Aorta (tissue), 5 donors: ENCODE measurements at regions not wholly inside any gene's neighbourhood (a gene's known extent, or its start where the extent isn't known, plus 50 kb on each side); places are given as distances from the start of the nearest gene placed in this dataset.

ENCODE experiments used
- ATAC-seq: fragments of 200-7000 bp; cut with Tn5 transposase; one replicate; pipeline ENCODE4 v1.9.1; 2022; ENCODE audit warnings: moderate library complexity; ENCODE audit not compliant: low FRiP score
- DNase-seq, 2 donors: peaks; one replicate each; pipeline ENCODE4 v3.0.0-alpha.2; 2020
- H3K27ac ChIP-seq, 2 donors: one replicate each; pipeline ENCODE4 v1.5.1; 2013; ENCODE audit warnings: low read length in 2 of 2, mild to moderate bottlenecking in 2 of 2, moderate library complexity in 2 of 2, control low read depth in 1 of 2, inconsistent platforms in 1 of 2, low read depth in 1 of 2
- H3K27me3 ChIP-seq, 2 donors: one replicate each; pipeline ENCODE4 v1.6.1; 2013; ENCODE audit warnings: control low read depth in 1 of 2, low read length in 1 of 2, mild to moderate bottlenecking in 1 of 2, moderate library complexity in 1 of 2; ENCODE audit not compliant: insufficient read depth in 2 of 2, control insufficient read depth in 1 of 2
- H3K36me3 ChIP-seq, 2 donors: one replicate each; pipeline ENCODE4 v1.6.1; 2013; ENCODE audit warnings: control low read depth in 1 of 2, low read length in 1 of 2, mild to moderate bottlenecking in 1 of 2; ENCODE audit not compliant: insufficient read depth in 2 of 2, control insufficient read depth in 1 of 2
- H3K4me1 ChIP-seq, 2 donors: one replicate each; pipeline ENCODE4 v1.6.1; 2013; ENCODE audit warnings: low read length in 2 of 2, control low read depth in 1 of 2, mild to moderate bottlenecking in 1 of 2, moderate library complexity in 1 of 2; ENCODE audit not compliant: insufficient read depth in 2 of 2, control insufficient read depth in 1 of 2
- H3K4me3 ChIP-seq, 2 donors: one replicate each; pipeline ENCODE4 v1.5.1; 2013; ENCODE audit warnings: low read length in 2 of 2, control low read depth in 1 of 2, mild to moderate bottlenecking in 1 of 2
- H3K9me3 ChIP-seq: one replicate; pipeline ENCODE4 v1.6.1; 2013; ENCODE audit warnings: mild to moderate bottlenecking, low read length; ENCODE audit not compliant: control insufficient read depth
- WGBS, 2 donors: extraction: QIAGEN DNeasy Blood & Tissue Kit; methylation state at CpG; one replicate each; pipeline ENCODE4 v1.1.7; 2013; 5-methylcytosine and 5-hydroxymethylcytosine counted together
- intact Hi-C, 2 donors: fragments of 100-400 bp; cut with DNase I; formaldehyde crosslinking; loops; one replicate each; pipeline versions ENCODE4 v1.14.2 to v1.15.0; 2022
- donor health status: healthy with polysubstance abuse.
- donor health status: Bipolar disorder and iron deficiency.
- donor health status: DM: no; HTN: no; CAD: no.
- donor health status: DM: no; HTN: no; CAD: no.
- donor health status: DM: yes; HTN: yes; CAD: no.

DNA sequence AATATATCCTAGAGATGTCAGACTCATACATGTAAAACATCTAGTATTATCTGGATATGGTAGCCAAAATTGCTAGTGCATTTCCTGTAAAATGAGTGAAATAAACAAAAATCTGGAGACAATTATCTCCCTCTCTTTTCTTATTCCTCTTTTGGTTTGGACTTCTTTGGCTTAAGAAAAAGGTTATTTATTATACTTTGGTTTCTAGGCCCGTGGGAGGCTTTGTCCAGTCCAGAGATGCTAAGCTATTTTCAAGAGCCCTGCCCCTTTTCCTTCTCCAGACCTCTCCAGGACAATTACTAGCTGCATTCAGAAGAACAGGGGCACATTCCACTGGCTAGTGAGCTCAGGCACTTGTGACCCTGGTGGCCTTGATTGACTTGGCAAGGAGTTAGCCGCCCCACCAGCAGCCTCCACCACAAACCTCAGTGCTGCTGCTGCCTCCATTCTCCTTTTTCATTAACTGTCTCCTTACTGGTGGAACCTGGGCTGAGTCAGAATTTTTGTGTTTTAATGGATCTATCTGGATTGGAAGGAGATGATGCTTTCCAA is 747.3 kb upstream of the TENM4 start:
- ATAC-seq (no peak), DNase-seq (no peak)
- Histone ChIP-seq H3K27ac (no peak overlapping the region), H3K4me3 (no peak overlapping the region), H3K9me3 (no peaks in the 10 kb centered on the region), H3K27me3 (no peaks in the 10 kb centered on the region), H3K4me1 (no peaks in the 10 kb centered on the region), H3K36me3 (no peaks in the 10 kb centered on the region)
- WGBS, 2 donors, result 65 to 68% methylated on average over 2 of the region's 2 CpGs
- intact Hi-C loops, result no loop called here

DNA sequence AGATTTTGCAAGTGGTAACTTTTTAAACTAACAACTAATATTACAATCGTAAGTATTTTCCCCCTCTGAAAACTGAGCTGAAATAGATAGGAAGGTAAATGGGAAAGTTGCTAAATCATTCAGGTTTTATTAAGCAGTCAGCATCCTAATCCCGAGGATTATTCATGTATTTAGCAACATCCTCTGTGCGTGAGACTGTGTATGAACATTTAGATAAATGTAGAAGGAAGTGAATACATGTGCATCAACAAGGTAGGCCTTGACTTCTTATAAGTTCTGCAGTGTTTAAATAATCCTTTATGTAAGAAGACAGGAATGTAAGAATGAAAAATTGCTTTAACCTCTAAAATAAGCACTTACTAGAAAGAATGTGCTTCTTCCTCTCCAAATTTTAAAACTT is 745.9 kb upstream of the TENM4 start:
- intact Hi-C loops, result no loop called here

DNA sequence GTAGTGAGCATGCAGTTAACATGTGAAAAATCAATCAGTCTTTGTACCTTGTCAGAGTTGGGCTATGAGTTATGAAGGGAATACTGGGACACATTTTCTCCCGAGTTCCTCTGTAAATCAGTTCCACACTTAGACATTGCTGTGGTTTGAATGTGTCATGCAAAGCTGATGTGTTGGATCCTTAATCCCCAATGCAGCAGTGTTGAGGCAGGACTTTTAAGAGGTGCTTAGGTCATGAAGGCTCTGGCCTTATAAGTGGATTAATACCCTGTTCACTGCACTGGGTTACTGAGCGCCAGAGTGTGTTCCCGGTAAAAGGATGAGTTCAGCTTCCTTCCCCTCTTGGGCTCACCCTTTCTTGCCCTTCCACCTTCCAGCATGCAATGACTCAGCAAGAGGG is 742.1 kb upstream of the TENM4 start:
- no peak overlapping the region for H3K4me3 ChIP-seq
- H3K9me3 ChIP-seq, result no peaks in the 10 kb centered on the region
- DNase-seq (no peak), ATAC-seq (no peak)
- no peaks in the 10 kb centered on the region for H3K27me3 ChIP-seq
- 57 to 74% methylated on average over 3 of the region's 3 CpGs for WGBS, 2 donors
- intact Hi-C loops, result no loop called here
- no peak overlapping the region for H3K27ac ChIP-seq
- H3K36me3 ChIP-seq, result no peaks in the 10 kb centered on the region
- H3K4me1 ChIP-seq, result no peaks in the 10 kb centered on the region

More for the DNA sequence above, 745.9 kb upstream of the TENM4 start:
- no peak overlapping the region for H3K4me3 ChIP-seq
- WGBS, 2 donors, result 35 to 38% methylated on average over 3 of the region's 3 CpGs
- ATAC-seq (no peak), DNase-seq (no peak)
- H3K27ac ChIP-seq, result no peak overlapping the region
- no peaks in the 10 kb centered on the region for H3K4me1 ChIP-seq
- no peaks in the 10 kb centered on the region for H3K9me3 ChIP-seq
- no peaks in the 10 kb centered on the region for H3K27me3 ChIP-seq
- no peaks in the 10 kb centered on the region for H3K36me3 ChIP-seq

- ATAC-seq (no peak), DNase-seq (no peak)
- Histone ChIP-seq H3K27me3 (no peaks in the 10 kb centered on the region), H3K36me3 (no peaks in the 10 kb centered on the region), H3K4me1 (no peaks in the 10 kb centered on the region), H3K4me3 (no peak overlapping the region), H3K9me3 (peaks cover 1% of the 10 kb centered on the region), H3K27ac (no peak overlapping the region)
- intact Hi-C loops, result no loop called here
- 72 to 80% methylated on average over 3 of the region's 3 CpGs for WGBS, 2 donors
These were observed 732.7 kb upstream of the TENM4 start for GRCh38 chr11:80173371-80174136.

DNA sequence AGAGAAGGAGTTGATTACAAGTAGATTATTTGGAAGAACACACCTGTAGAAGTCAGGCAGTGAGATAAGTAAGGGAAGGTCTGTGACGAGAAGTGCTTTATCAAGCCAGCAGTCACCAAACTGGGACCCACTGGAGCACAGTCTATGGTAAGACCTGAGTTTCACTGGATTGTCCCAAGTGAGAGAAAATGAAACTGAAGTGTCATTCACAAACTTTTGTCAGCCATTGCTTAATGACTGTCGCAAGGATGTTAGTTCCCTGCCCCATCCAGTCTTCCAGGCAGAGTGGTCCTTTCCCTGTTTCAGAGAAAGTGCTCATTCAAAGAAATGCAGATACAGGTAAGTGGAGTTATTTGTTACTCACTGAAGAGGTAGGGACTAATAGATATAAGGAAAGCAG is 728.0 kb upstream of the TENM4 start:
- Histone ChIP-seq H3K9me3 (peaks cover 1% of the 10 kb centered on the region), H3K36me3 (no peaks in the 10 kb centered on the region), H3K27me3 (no peaks in the 10 kb centered on the region), H3K4me1 (no peaks in the 10 kb centered on the region), H3K27ac (no peak overlapping the region), H3K4me3 (no peak overlapping the region)
- intact Hi-C loops, result no loop called here
- DNase-seq (no peak), ATAC-seq (no peak)
- 93 to 98% methylated on average over 2 of the region's 2 CpGs for WGBS, 2 donors

DNA sequence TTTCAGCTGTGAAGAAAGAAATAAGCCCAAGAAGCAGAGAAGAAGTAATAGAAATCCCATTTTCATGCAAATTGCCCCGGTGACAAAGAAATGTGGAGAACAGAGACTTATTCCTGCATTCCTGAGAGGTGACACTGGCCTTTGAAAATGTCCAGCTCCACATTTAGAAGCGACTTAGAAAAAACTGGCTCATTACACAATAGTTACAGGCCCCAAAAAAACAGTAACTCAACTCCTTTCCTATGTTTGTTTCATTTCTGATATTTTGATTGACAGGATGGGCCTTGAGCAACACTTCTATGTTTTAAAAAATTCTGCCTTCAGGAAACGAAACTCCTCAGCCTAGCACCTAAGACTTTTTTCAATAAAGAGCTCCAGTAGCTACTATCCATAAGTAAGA is 726.9 kb upstream of the TENM4 start:
- H3K4me3 ChIP-seq, result no peak overlapping the region
- no peak overlapping the region for H3K27ac ChIP-seq
- ATAC-seq (no peak), DNase-seq (no peak)
- H3K4me1 ChIP-seq, result no peaks in the 10 kb centered on the region
- H3K27me3 ChIP-seq, result no peaks in the 10 kb centered on the region
- no peaks in the 10 kb centered on the region for H3K36me3 ChIP-seq
- H3K9me3 ChIP-seq, result peaks cover 1% of the 10 kb centered on the region
- intact Hi-C loops, result no loop called here
- 3 to 6% methylated on average over 3 of the region's 3 CpGs for WGBS, 2 donors

- 69 to 78% methylated on average over 1 of the region's 1 CpG for WGBS, 2 donors
- Histone ChIP-seq H3K36me3 (no peaks in the 10 kb centered on the region), H3K4me1 (no peaks in the 10 kb centered on the region), H3K27ac (no peak overlapping the region), H3K9me3 (no peaks in the 10 kb centered on the region), H3K27me3 (no peaks in the 10 kb centered on the region), H3K4me3 (no peak overlapping the region)
- no peak for DNase-seq
- intact Hi-C loops, result no loop called here
- no peak for ATAC-seq
These were observed 724.9 kb upstream of the TENM4 start for GRCh38 chr11:80165744-80166143.

- Histone ChIP-seq H3K4me3 (no peak overlapping the region), H3K4me1 (no peaks in the 10 kb centered on the region), H3K27ac (no peak overlapping the region), H3K27me3 (no peaks in the 10 kb centered on the region), H3K9me3 (no peaks in the 10 kb centered on the region), H3K36me3 (no peaks in the 10 kb centered on the region)
- ATAC-seq, result no peak
- WGBS, 2 donors, result 64 to 78% methylated on average over 1 of the region's 1 CpG
- no peak for DNase-seq
- intact Hi-C loops, result no loop called here
These were observed 722.6 kb upstream of the TENM4 start for GRCh38 chr11:80163441-80163840.

DNA sequence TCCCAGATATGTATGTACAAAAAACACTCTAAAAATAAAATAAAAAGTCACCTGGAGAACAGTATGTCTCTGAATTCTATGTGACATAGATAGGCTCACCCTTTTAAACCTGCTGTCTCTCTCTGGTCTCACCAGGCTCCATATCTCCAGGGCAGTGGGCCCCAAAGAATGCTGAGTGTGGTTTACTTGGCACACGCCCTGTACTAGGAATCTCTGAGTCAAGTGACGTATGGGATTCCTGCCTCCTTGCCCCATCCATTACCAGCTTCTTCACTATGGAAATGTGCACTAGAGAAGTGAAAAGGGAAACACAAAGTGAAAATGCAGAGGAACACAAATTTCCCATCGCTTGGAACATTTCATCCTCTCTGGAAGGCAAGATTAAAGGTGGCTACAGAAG is 722.2 kb upstream of the TENM4 start:
- no peak overlapping the region for H3K4me3 ChIP-seq
- no peaks in the 10 kb centered on the region for H3K36me3 ChIP-seq
- ATAC-seq (no peak), DNase-seq (no peak)
- no peak overlapping the region for H3K27ac ChIP-seq
- H3K9me3 ChIP-seq, result no peaks in the 10 kb centered on the region
- intact Hi-C loops, result no loop called here
- H3K27me3 ChIP-seq, result no peaks in the 10 kb centered on the region
- H3K4me1 ChIP-seq, result no peaks in the 10 kb centered on the region
- WGBS, 2 donors, result 70 to 76% methylated on average over 3 of the region's 3 CpGs
